ENCODE measurements at regions not wholly inside any gene's neighbourhood (a gene's known extent, or its start where the extent isn't known, plus 50 kb on each side); places are given as distances from the start of the nearest gene placed in this dataset.

DNA sequence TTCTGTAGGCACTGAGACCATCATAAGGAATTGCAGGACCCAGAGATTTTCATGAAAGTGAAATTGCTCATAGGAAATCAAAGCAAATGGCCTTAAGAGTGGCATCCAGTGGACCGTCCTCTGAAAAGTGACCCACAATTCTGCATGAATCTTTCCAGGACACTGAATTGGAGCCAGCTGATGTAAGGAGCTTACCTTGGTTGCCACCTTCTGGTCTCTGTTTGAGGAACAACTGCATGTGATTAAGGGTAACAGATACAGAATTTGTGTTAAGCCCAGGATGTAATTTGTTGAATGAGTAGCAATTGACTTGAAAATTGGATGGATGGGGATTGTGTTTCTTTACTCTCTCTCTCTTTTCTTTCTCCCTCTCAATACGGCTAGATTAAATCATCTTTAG, 49.9 kb upstream of the GAS1 start:
- no peaks in the 10 kb centered on the region for H3K9me3 ChIP-seq (replicated peaks)
- H3K4me1 ChIP-seq (replicated peaks), result no peaks in the 10 kb centered on the region
- no peaks in the 10 kb centered on the region for H3K27me3 ChIP-seq (replicated peaks)
- no peak for DNase-seq (ENCODE audit: low read depth in 1 of 2, low spot score in 2 of 2)
- H3K36me3 ChIP-seq, result no peaks in the 10 kb centered on the region
- no peak overlapping the region for H3K4me3 ChIP-seq
- H3K27ac ChIP-seq, result no peak overlapping the region

DNA sequence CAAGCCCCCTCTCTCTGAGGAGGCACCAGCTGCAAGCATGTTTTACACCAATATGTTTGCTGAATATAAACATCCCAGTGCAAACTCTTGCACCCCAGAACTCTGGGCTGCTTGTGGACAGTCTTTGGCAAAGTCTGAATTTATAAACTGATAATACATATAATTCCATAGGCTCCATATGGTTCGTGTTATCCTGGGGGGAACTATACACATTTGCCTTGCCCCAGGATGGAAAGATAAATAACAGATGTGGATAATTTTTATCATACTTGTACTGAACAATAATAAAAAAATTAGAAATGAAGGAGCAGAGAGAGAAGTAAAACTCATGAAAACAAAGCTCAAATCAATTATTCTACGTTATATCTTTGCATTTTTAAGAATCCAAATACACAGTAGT, 50.6 kb upstream of the GAS1 start:
- H3K9me3 ChIP-seq (replicated peaks), result no peaks in the 10 kb centered on the region
- DNase-seq (ENCODE audit: low read depth in 1 of 2, low spot score in 2 of 2), result no peak
- no peak overlapping the region for H3K27ac ChIP-seq
- H3K36me3 ChIP-seq, result no peaks in the 10 kb centered on the region
- no peaks in the 10 kb centered on the region for H3K27me3 ChIP-seq (replicated peaks)
- H3K4me3 ChIP-seq, result no peak overlapping the region
- no peaks in the 10 kb centered on the region for H3K4me1 ChIP-seq (replicated peaks)

DNA sequence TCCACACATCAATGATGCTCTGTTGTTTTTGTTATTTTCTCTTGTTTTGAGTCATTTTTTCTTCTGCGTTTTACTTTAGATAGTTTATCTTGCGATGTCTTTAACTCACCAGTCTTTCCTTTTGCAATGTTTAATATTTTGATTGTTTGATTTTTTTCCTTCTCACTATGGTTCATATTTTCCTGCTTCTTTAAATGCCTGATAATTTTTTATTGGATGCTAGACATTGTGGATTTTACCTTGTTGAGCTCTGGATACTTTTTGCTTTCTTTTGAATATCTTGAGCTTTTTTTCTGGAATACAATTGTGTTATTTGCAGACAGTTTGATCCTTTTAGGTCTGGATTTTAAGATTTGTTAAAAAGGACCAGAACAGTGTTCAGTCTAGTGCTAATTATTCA, 55.2 kb upstream of the GAS1 start:
- no peaks in the 10 kb centered on the region for H3K36me3 ChIP-seq
- H3K27me3 ChIP-seq (replicated peaks), result no peaks in the 10 kb centered on the region
- H3K9me3 ChIP-seq (replicated peaks), result no peaks in the 10 kb centered on the region
- no peaks in the 10 kb centered on the region for H3K4me1 ChIP-seq (replicated peaks)
- no peak for DNase-seq (ENCODE audit: low read depth in 1 of 2, low spot score in 2 of 2)
- no peak overlapping the region for H3K4me3 ChIP-seq
- no peak overlapping the region for H3K27ac ChIP-seq

DNA sequence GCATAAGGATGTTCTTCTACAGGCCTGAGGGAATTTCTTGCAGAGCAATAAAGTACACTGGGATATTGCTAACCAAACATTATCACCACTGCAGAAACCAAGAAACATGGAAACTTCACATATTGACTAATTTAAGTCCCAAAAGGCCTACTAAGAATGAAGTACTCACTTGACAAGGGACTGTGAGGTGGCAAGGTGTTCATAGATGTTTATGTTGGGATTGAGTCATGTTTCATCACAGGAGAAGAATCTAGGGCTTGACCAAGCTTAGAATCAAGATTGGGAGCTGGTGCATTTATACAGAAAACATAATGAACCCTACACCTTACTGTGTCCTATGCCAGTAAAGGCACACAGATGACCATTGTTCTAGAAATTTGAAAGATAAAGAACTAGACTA, 56.7 kb upstream of the GAS1 start:
- H3K27ac ChIP-seq, result no peak overlapping the region
- no peaks in the 10 kb centered on the region for H3K36me3 ChIP-seq
- no peak overlapping the region for H3K4me3 ChIP-seq
- no peaks in the 10 kb centered on the region for H3K27me3 ChIP-seq (replicated peaks)
- H3K9me3 ChIP-seq (replicated peaks), result no peaks in the 10 kb centered on the region
- DNase-seq (ENCODE audit: low read depth in 1 of 2, low spot score in 2 of 2), result no peak
- H3K4me1 ChIP-seq (replicated peaks), result no peaks in the 10 kb centered on the region

DNA sequence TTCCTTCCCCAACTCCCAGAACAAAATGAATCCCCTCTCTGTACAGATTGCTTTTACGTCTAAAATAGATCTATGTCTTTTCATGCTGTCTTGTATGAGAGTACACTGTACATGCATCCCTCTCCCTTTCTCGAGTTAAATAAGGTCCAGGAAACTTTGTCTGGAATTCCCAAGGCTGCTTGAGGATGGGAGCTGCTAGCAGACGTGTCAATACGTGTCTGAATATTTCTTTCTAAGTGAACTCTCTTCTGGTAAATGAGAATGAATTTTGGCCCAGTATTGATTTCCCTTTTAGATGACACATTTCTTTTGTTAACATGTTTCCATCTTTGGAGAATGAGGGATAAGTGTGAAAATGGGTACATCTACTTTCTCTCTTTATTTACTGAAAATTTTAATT, 59.6 kb upstream of the GAS1 start:
- Histone ChIP-seq H3K27me3 (replicated peaks) (no peaks in the 10 kb centered on the region), H3K4me1 (replicated peaks) (no peaks in the 10 kb centered on the region), H3K36me3 (no peaks in the 10 kb centered on the region), H3K4me3 (no peak overlapping the region), H3K9me3 (replicated peaks) (no peaks in the 10 kb centered on the region), H3K27ac (no peak overlapping the region)
- DNase-seq (ENCODE audit: low read depth in 1 of 2, low spot score in 2 of 2), result no peak

DNA sequence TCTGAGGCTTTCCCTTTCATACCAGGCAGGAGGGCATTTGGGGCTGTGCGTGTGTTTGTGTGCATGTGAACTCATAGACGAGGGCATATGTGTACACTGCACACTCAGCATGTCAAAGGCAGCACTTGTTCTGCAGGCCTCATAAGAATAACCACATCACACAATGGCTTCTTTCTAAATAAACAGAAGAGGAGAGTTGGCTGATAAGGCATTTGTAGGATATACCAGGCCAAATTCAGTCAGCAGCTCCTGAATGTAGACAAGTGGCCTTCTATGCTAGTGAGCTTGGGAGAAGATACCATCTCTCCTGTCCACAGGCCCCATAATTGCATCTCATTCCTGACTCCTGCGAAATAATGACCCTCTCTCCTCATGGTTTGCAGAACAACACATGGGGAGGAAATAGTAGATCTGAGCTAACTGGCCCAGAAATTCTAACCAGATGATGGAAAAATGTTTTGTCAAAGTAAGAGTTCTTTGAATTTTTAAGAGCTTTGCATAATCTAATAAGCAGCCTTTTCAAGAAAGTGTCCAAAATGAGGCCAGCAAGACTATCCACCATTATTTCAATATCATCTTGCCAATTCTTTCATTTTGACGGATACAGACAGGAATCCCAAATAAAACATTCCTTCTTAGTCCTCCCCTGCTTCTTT, 60.5 kb upstream of the GAS1 start:
- no peaks in the 10 kb centered on the region for H3K4me1 ChIP-seq (replicated peaks)
- DNase-seq (ENCODE audit: low read depth in 1 of 2, low spot score in 2 of 2), result no peak
- no peak overlapping the region for H3K4me3 ChIP-seq
- no peaks in the 10 kb centered on the region for H3K9me3 ChIP-seq (replicated peaks)
- no peaks in the 10 kb centered on the region for H3K36me3 ChIP-seq
- H3K27ac ChIP-seq, result no peak overlapping the region
- H3K27me3 ChIP-seq (replicated peaks), result no peaks in the 10 kb centered on the region

DNA sequence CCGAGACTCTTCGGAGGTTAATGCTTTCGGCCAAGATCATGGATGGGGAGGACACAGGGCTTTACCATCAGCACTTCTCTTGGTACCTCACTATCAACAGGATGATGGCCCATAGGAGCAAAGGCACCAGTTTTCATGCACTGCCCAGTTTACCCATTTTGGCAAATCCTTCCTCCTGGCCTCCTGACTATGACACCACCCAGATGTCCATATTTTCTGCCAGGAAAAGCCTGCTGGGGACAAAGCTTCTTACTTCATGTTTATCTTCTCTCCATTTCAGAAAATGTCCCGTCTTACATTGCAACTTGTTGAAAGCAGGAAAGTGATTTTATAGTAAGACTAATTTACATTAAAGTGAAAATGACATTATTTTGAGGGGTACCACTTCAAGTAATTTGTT, 61.4 kb upstream of the GAS1 start:
- no peak overlapping the region for H3K27ac ChIP-seq
- no peak for DNase-seq (ENCODE audit: low read depth in 1 of 2, low spot score in 2 of 2)
- no peaks in the 10 kb centered on the region for H3K27me3 ChIP-seq (replicated peaks)
- no peaks in the 10 kb centered on the region for H3K36me3 ChIP-seq
- H3K9me3 ChIP-seq (replicated peaks), result no peaks in the 10 kb centered on the region
- no peak overlapping the region for H3K4me3 ChIP-seq
- no peaks in the 10 kb centered on the region for H3K4me1 ChIP-seq (replicated peaks)

DNA sequence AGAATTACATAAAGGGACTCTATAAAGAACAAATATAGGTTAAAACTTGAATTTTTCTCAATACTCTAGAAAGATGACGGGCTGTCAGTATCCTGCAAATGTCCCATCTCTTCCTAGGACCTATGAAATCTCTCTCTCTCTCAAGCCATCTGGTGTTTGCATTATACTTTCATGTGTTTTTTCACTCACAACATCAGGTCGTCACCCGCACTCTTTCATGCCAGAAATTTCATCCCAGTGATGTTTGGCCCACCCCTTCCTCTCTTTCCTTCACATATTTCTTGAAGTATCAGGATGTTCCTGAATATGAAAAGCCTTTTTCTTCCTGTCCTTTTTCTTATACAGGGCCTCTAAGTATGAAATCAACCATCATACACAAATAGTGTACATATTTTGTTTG, 63.3 kb upstream of the GAS1 start:
- Histone ChIP-seq H3K27ac (no peak overlapping the region), H3K9me3 (replicated peaks) (no peaks in the 10 kb centered on the region), H3K4me1 (replicated peaks) (no peaks in the 10 kb centered on the region), H3K36me3 (no peaks in the 10 kb centered on the region), H3K4me3 (no peak overlapping the region), H3K27me3 (replicated peaks) (no peaks in the 10 kb centered on the region)
- DNase-seq (ENCODE audit: low read depth in 1 of 2, low spot score in 2 of 2), result no peak

DNA sequence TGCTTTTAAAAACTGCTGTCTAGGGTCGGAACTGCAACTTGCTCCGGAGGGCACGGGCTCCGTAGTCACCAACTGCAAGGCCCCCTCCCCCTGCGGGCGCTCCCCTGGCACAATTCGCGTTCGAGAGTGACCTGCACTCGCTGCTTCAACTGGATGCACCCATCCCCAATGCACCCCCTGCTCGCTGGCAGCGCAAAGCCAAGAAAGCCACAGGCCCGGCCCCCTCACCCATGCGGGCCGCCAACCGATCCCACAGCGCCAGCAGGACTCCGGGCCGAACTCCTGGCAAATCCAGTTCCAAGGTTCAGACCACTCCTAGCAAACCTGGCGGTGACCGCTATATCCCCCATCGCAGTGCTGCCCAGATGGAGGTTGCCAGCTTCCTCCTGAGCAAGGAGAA, 64.2 kb upstream of the GAS1 start:
- no peak overlapping the region for H3K4me3 ChIP-seq
- H3K27me3 ChIP-seq (replicated peaks), result no peaks in the 10 kb centered on the region
- no peaks in the 10 kb centered on the region for H3K4me1 ChIP-seq (replicated peaks)
- H3K27ac ChIP-seq, result no peak overlapping the region
- DNase-seq (ENCODE audit: low read depth in 1 of 2, low spot score in 2 of 2), result no peak
- no peaks in the 10 kb centered on the region for H3K36me3 ChIP-seq
- H3K9me3 ChIP-seq (replicated peaks), result no peaks in the 10 kb centered on the region

DNA sequence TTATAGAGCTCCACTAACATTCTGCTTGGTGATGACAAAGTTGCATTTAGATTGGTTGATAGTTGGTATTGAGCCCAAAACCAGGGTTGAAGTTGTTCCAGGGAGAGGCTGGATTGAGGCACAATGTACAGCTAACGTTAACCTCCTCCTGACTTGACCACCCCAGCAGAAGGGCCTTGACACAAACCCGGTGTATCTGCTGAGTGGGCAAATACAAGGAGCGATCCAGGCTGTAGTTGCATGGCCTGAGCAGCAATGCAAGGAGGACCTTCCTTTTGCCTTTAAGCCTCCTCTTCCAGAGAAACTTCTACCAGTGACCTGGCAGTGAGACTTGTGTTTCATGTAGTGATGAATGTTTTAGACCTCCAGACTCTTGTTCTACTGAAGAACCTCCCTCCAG, 66.2 kb upstream of the GAS1 start:
- H3K36me3 ChIP-seq, result no peaks in the 10 kb centered on the region
- no peak overlapping the region for H3K27ac ChIP-seq
- no peak overlapping the region for H3K4me3 ChIP-seq
- DNase-seq (ENCODE audit: low read depth in 1 of 2, low spot score in 2 of 2), result no peak
- H3K9me3 ChIP-seq (replicated peaks), result no peaks in the 10 kb centered on the region
- no peaks in the 10 kb centered on the region for H3K4me1 ChIP-seq (replicated peaks)
- H3K27me3 ChIP-seq (replicated peaks), result no peaks in the 10 kb centered on the region

DNA sequence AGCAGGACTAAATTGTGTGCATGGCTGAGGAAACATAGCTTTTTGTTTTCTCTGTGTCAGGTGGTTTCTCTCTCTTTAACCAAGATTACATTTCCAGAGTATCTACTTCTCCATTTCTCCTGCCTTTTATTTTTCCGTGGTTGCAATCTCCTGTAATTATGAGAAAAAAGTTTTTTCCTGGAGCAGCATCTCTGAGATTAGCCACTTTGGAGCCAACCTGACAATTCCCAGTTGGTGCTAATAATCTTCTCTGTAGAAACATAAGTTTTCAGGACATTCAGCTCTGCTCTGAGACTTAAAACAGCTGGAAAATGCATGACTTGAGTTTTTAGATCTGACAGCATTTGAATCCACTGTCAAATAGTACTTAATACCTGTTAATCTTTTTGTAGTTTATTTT, 67.1 kb upstream of the GAS1 start:
- no peaks in the 10 kb centered on the region for H3K36me3 ChIP-seq
- H3K27me3 ChIP-seq (replicated peaks), result no peaks in the 10 kb centered on the region
- H3K9me3 ChIP-seq (replicated peaks), result no peaks in the 10 kb centered on the region
- no peak overlapping the region for H3K4me3 ChIP-seq
- H3K4me1 ChIP-seq (replicated peaks), result no peaks in the 10 kb centered on the region
- H3K27ac ChIP-seq, result no peak overlapping the region
- DNase-seq (ENCODE audit: low read depth in 1 of 2, low spot score in 2 of 2), result no peak

DNA sequence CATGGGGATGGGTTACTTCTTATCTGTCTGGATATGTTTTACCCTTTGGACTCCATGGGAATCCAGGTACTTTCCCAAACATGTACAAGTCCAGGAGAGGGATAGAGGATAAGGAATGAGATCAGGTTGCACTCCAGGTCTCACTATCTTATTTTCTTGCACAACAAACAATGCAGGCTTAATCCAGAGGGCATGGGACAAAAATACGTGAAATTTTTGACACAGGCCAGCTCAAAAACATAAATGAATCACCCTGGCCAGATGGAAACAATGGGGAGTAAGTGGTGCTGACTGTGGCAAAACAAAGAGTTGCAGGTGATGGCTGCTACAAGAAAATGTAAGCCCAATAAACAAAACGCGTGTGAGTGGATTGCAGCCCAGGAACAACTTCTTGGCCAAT, 69.4 kb upstream of the GAS1 start:
- Histone ChIP-seq H3K4me3 (no peak overlapping the region), H3K4me1 (replicated peaks) (no peaks in the 10 kb centered on the region), H3K36me3 (no peaks in the 10 kb centered on the region), H3K27me3 (replicated peaks) (no peaks in the 10 kb centered on the region), H3K27ac (no peak overlapping the region), H3K9me3 (replicated peaks) (no peaks in the 10 kb centered on the region)
- DNase-seq (ENCODE audit: low read depth in 1 of 2, low spot score in 2 of 2), result no peak

DNA sequence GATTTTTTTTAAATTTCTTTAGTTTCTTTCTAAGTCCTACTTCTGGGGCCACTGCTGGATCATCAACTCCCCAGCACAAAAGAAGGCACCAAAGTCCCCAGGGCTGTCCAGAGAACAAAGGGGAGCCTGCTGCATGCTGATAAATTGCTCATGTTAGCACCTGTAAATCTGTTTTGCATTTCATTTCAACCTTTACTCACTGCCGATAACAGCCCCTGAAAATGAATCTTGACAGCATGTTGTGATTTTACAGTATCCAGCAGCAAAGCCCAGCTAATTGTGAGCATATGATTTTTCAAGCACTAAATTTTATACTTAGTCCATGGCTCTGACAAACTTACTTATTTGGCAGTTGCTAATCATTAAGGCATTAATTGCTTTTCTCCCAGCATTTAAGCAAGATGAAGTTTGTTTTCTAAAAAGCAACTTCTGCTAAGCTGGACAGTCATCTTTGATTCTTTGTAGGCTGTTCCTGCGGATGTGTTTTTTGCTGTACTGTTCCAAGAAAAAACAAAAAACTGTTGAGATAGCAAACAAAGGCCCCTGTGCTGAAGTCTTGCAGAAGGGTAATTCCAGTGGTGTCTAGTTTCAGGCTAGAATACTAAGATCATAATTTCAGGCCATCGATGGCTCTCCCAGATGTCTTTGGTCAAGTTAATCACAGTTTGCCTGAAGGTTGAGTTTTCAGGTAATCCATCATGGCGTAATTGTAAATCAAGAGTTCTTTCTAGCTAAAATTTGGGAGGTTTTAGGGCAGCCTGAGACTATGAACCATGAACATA, 73.1 kb upstream of the GAS1 start:
- H3K4me3 ChIP-seq, result no peak overlapping the region
- H3K27me3 ChIP-seq (replicated peaks), result no peaks in the 10 kb centered on the region
- H3K27ac ChIP-seq, result no peak overlapping the region
- no peaks in the 10 kb centered on the region for H3K36me3 ChIP-seq
- no peak for DNase-seq (ENCODE audit: low read depth in 1 of 2, low spot score in 2 of 2)
- no peaks in the 10 kb centered on the region for H3K4me1 ChIP-seq (replicated peaks)
- no peaks in the 10 kb centered on the region for H3K9me3 ChIP-seq (replicated peaks)

DNA sequence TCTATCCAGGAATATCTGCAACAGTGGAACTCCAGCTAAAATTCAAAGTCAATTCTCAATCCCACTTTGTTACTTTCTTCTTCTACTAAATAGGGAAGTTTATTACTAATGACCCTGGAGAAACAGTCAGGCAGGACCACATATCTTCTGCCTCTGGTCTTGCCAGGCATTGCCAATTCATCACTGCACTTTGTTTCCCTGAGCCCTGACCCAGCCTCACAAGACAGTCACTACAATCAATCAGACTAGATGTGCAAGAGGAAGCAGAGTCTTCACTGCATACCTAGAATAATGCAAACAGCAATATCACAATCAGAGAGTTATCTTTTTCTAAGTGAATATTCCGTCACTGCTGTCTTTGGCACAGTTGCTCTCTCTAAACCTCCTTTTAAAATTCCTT, 74.9 kb upstream of the GAS1 start:
- Histone ChIP-seq H3K27ac (no peak overlapping the region), H3K4me3 (no peak overlapping the region), H3K4me1 (replicated peaks) (no peaks in the 10 kb centered on the region), H3K36me3 (no peaks in the 10 kb centered on the region), H3K9me3 (replicated peaks) (no peaks in the 10 kb centered on the region), H3K27me3 (replicated peaks) (no peaks in the 10 kb centered on the region)
- DNase-seq (ENCODE audit: low read depth in 1 of 2, low spot score in 2 of 2), result no peak

DNA sequence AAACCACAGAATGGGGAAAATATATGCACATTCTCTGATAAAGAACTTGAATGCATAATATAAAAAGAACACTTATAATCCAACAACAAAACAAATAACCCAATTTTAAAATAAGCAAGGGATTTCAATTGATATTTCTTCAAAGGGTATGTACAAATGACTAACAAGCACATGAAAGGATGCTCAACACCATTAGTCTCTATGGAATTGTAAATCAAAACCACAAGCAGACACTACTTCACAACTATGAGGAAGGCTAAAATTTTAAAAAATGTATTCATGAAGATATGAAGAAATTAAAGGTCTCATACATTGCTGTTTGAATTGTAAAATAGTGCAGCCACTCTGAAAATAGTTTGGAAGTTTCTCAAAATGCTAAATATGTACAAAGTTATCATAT, 78.9 kb upstream of the GAS1 start:
- H3K36me3 ChIP-seq, result no peaks in the 10 kb centered on the region
- H3K27me3 ChIP-seq (replicated peaks), result no peaks in the 10 kb centered on the region
- H3K27ac ChIP-seq, result no peak overlapping the region
- no peaks in the 10 kb centered on the region for H3K9me3 ChIP-seq (replicated peaks)
- H3K4me1 ChIP-seq (replicated peaks), result no peaks in the 10 kb centered on the region
- no peak overlapping the region for H3K4me3 ChIP-seq
- no peak for DNase-seq (ENCODE audit: low read depth in 1 of 2, low spot score in 2 of 2)
